LNCaP clone FGC (cell line): ENCODE measurements at regions not wholly inside any gene's neighbourhood (a gene's known extent, or its start where the extent isn't known, plus 50 kb on each side); places are given as distances from the start of the nearest gene placed in this dataset.

ENCODE experiments used
- DNase-seq: peaks from one replicate; pipeline ENCODE4 v3.0.0-alpha.2; 2011; ENCODE audit warnings: low read depth
- H3K4me3 ChIP-seq: 2 replicates; pipeline ENCODE4 v1.5.1; 2011; ENCODE audit warnings: mild to moderate bottlenecking, low read depth, low read length, control low read depth
- CTCF ChIP-seq: IDR thresholded peaks from 2 replicates; pipeline ENCODE4 v1.5.1; 2012; ENCODE audit warnings: mild to moderate bottlenecking; ENCODE audit not compliant: control insufficient read depth, insufficient read depth; ENCODE audit errors: extremely low read depth

- no peak overlapping the region for H3K4me3 ChIP-seq
- TF ChIP-seq CTCF = no peak
- no peak for DNase-seq
Observed at GRCh38 chr2:78035804-78036203, 513.6 kb upstream of the LRRTM4 start.

- DNase-seq = no peak
- TF ChIP-seq CTCF = no peak
- H3K4me3 ChIP-seq = no peak overlapping the region
Observed at GRCh38 chr2:78051480-78051879, 529.3 kb upstream of the LRRTM4 start.

- TF ChIP-seq CTCF = no peak
- H3K4me3 ChIP-seq = no peak overlapping the region
- DNase-seq = no peak
Observed at GRCh38 chr2:78056976-78057375, 534.8 kb upstream of the LRRTM4 start.

- no peak for TF ChIP-seq CTCF
- no peak for DNase-seq
Observed at GRCh38 chr2:78061301-78061700, 539.1 kb upstream of the LRRTM4 start.

GRCh38 chr2:78061732-78062131 is 539.6 kb upstream of the LRRTM4 start:
- no peak overlapping the region for H3K4me3 ChIP-seq
- no peak for TF ChIP-seq CTCF

More at GRCh38 chr2:78061301-78061700, 539.1 kb upstream of the LRRTM4 start:
- no peak overlapping the region for H3K4me3 ChIP-seq

GRCh38 chr2:78063246-78064020 is 541.3 kb upstream of the LRRTM4 start:
- no peak overlapping the region for H3K4me3 ChIP-seq
- TF ChIP-seq CTCF = no peak
- DNase-seq = no peak

More at GRCh38 chr2:78061732-78062131, 539.6 kb upstream of the LRRTM4 start:
- DNase-seq = no peak

- no peak for TF ChIP-seq CTCF
- DNase-seq = no peak
- H3K4me3 ChIP-seq = no peak overlapping the region
Observed at GRCh38 chr2:78065366-78065765, 543.2 kb upstream of the LRRTM4 start.
